PC-9 (cell line): ENCODE measurements at regions not wholly inside any gene's neighbourhood (a gene's known extent, or its start where the extent isn't known, plus 50 kb on each side); places are given as distances from the start of the nearest gene placed in this dataset.

Experiments used
- EZH2 ChIP-seq: fragments of 200-600 bp; sonication (generic); IDR thresholded peaks from 2 replicates; pipeline ENCODE4 v1.8.0; 2017; ENCODE audit warnings: antibody characterized with exemption, low read depth
- TF ChIP-seq, protein P1 (sequence below): fragments of 200-600 bp; sonication (generic); conservative IDR thresholded peaks from 2 replicates; pipeline ENCODE4 v1.6.1; 2017; ENCODE audit warnings: mixed run types, antibody characterized with exemption, mild to moderate bottlenecking, moderate library complexity

GRCh38 chr5:98263084-98263483 lies 510.4 kb upstream of the RGMB start:
- TF ChIP-seq, protein P1, sequence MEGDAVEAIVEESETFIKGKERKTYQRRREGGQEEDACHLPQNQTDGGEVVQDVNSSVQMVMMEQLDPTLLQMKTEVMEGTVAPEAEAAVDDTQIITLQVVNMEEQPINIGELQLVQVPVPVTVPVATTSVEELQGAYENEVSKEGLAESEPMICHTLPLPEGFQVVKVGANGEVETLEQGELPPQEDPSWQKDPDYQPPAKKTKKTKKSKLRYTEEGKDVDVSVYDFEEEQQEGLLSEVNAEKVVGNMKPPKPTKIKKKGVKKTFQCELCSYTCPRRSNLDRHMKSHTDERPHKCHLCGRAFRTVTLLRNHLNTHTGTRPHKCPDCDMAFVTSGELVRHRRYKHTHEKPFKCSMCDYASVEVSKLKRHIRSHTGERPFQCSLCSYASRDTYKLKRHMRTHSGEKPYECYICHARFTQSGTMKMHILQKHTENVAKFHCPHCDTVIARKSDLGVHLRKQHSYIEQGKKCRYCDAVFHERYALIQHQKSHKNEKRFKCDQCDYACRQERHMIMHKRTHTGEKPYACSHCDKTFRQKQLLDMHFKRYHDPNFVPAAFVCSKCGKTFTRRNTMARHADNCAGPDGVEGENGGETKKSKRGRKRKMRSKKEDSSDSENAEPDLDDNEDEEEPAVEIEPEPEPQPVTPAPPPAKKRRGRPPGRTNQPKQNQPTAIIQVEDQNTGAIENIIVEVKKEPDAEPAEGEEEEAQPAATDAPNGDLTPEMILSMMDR = no peak
- no peak for TF ChIP-seq EZH2
